ENCODE measurements at regions not wholly inside any gene's neighbourhood (a gene's known extent, or its start where the extent isn't known, plus 50 kb on each side); places are given as distances from the start of the nearest gene placed in this dataset.

DNA sequence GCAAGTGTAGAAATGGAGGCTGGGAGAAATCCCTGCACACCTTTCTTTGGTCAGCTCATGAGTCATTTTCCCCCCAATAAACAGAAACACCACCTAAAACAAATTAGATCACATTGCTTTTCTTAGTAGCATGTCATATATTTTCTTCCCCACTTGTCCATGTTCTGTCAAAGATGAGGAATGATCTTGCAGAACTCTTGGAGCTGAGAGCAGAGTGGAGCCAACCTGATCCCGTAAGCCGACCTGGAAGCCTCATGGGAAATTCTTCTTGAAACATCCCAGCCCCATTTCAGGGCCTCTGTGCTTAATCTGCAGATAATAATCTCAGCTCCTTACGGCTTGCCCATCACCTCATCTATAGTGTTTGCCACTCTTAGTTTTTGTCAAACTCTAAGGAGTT lies 284.6 kb upstream of the ELAC2 start:
- DNase-seq, result no peak

DNA sequence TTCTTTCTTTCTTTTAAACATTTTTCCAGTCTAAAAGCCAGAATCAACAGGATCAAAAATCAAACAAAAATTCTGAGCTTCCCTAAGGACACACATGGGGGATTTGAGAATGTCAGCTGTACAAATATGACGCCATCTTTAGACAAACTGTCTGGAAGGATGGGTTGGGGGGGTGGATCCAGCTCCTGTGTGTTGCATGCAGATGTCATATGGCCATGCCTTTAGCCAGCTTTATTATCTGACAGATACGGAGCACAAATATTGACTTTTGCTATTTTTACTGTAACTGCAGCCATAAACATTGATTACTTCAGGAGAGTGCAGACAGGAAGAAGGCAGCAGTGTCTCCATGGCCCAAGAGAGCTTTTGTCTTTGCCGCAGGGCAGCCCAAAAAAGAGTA lies 279.4 kb upstream of the ELAC2 start:
- peak; percentile 14 for DNase-seq

GRCh38 chr17:13293421-13293820 lies 275.6 kb upstream of the ELAC2 start:
- DNase-seq, result no peak

- no peak for DNase-seq
These were observed 274.5 kb upstream of the ELAC2 start for GRCh38 chr17:13292291-13292690.

GRCh38 chr17:13288248-13288647 lies 270.4 kb upstream of the ELAC2 start:
- DNase-seq, result no peak

GRCh38 chr17:13287226-13287625 lies 269.4 kb upstream of the ELAC2 start:
- DNase-seq, result no peak

DNA sequence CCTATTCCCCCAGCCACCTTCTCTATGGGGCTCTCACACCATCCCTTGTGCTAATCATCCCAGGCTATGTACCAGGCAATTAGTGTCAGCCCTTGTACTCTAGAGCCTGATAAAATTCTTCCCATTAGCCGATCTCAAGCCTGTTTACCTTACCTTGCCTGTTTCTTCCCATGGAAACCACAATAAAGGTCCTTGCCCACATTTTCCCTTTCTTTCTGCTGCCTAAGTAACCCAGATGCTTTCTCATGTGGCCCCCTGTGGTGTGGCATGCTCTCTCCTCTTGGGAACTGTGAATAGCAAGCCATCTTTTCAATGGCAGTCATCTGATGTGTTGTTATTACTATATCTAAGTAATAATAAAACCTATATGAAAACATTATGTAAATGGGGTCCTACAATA lies 265.8 kb upstream of the ELAC2 start:
- DNase-seq, result no peak

DNA sequence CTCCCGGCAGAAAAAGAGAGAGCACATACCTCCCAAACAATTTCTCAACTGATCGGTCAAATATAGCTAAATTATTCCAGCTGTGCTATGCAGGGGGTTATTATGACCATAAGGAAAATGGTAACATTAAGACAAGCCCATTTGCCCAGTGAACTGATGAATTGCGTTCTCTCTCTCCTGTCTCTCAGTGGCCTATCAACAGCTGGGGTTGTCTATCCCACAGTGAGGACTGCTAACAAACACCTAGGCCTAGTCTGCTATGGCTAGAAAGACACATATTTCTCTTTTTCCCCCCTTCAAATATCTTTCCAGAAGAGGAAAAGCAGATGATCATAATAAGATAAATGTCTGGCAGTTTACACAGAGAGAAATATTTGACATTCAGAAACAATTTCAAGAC lies 263.8 kb upstream of the ELAC2 start:
- no peak for DNase-seq

GRCh38 chr17:13273806-13274205 lies 256.0 kb upstream of the ELAC2 start:
- peak; percentile 82 for DNase-seq

GRCh38 chr17:13272296-13272695 lies 254.5 kb upstream of the ELAC2 start:
- peak; percentile 51 for DNase-seq

DNA sequence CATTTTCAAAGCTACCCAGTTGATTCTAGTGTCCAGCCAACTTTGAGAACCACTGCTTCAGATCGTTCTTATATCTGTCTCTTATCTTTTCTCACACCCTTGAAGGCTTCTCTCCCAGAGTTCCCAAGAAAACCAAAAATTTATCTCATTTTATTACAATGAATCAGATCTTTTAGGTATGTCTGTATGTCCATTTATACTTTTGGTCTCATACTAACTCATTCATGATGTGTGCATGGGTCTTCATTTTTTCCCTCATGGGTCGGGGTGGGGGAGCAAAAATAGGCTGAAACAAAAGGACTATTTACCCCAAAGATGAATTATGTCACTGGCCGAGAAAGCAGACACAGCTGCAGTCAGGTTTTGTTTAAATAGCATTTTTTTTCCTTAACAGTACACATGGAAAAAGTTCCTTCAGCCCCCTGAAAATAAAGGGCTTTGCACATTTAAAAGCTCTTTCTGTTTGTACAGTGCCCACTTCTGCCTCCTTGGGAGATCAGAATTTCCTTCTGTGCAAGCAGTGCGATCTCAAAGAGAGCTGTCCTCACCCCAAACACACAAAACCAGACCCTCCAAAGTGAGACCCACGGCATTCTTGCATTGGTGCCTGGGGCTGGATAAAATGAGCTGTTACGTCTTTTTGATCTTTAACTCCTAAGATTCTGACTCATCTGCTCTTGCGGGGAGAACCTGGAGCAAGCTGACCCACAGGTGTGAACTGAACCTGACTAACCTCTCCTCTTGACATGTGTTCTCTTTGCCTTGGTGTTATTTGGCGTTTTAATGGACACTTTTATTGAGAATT lies 251.2 kb upstream of the ELAC2 start:
- DNase-seq, result peak; percentile 17

GRCh38 chr17:13266606-13267005 lies 248.8 kb upstream of the ELAC2 start:
- peak; percentile 65 for DNase-seq

- peak; percentile 15 for DNase-seq
These were observed 247.5 kb upstream of the ELAC2 start for GRCh38 chr17:13265311-13265710.

- no peak for DNase-seq
These were observed 245.9 kb upstream of the ELAC2 start for GRCh38 chr17:13263746-13264145.

DNA sequence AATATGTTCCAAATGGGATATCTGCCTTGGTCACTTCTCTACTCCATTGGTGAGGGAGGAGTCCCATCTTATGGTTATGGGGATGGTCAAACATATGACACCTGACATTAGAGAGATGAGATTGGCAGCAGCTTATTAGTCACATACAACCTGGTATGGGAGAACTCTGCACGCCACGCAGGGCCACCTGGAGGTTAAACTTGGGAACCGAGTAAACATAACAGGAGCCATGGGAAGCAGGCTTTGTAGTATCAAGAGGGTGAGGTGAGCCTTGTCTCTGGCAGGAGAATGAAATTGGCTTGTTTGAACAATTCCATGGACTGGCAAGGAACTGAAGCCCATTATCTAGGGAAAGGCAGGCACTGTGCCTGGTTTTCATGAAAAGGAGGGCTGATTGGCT lies 238.7 kb upstream of the ELAC2 start:
- DNase-seq, result no peak

DNA sequence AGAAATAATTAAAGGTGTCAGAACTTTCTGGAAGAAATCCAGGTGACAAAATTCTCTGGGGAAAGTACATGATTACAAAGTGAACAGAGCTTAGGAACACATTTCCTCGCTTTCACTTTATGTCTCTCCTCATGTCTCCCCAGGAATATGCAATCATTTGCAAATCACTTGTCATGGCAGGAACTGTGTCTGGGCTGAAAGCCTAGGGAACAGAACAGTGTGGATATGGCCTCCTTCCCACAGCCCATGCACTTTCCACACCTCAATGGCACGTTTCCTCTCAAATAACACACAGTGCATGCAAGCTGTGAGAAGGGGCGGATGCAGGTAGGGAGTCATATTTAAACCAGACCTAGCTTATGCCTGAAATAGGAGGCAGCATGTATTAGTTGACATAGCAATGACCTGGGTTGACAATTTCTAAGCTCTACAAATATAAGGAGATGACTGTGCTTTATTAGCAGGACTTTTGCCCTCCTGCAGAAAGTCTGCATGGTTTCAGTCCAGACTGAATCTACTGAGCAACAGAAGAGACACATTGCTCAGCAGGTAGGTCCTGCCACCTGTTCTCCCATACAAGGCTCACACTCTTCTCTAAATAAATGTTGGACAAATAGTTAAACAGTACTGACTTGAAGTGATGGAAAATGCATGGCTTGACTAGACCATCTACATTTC lies 236.0 kb upstream of the ELAC2 start:
- DNase-seq, result no peak

DNA sequence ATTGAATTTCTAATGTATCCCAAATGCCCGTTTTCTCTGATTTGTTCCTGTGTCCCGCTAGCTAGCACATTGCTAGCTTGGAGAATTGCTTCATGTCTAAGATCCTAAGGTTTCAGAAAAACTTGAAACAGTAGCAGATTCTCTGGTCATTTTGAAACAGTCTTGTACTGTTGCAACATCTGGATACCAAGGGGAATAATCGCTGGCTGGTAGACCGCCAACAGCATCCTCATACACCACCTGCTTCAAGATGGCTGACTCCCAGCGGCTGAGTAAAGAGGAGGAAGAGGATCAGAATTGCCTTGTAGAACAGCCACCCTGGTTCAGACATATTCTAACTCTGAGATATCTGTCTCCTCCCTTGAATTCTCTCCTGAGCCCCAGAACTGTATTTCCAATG lies 226.7 kb upstream of the ELAC2 start:
- no peak for DNase-seq

GRCh38 chr17:13243585-13243984 lies 225.8 kb upstream of the ELAC2 start:
- no peak for DNase-seq

- DNase-seq, result no peak
These were observed 223.0 kb upstream of the ELAC2 start for GRCh38 chr17:13240851-13241250.

- DNase-seq, result peak; percentile 6
These were observed 212.8 kb upstream of the ELAC2 start for GRCh38 chr17:13230350-13231264.

DNA sequence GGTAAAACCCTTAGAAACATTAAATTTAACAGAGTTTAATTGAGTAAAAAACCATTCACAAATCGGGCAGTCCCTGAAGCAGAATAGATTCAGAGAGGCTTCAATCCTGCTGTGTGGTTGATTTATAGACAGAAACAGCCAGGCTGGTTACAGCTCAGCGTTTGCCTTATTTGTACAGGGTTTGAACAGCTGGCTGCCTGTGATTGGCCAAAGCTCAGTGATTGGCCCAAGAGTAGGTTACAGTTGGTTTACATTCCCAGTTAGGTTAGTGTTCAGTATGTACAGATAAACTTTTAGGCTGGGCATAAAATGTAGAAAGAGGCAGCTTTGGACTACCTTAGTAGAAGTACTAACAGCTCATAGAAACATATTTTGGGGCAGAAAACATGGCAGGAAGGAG lies 210.4 kb upstream of the ELAC2 start:
- DNase-seq, result no peak

DNA sequence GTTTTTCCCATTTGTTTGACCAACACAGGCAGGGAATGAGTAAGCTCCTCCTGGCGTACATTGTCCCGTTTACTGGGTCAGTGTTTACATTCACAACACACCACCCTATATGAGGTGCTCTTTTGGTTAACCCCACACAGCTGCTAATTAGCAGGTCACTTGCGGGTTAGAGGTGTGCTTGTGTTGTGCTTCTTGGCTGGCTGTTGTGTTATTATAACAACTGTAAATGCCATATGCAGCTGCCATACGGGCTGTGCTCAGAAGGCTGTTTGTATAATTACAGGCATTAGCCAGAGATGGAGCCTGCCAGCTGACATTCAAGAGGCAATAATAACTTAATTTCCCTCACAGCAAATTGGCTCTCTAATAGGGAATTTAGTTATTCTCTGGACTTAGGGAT lies 205.1 kb upstream of the ELAC2 start:
- no peak for DNase-seq

DNA sequence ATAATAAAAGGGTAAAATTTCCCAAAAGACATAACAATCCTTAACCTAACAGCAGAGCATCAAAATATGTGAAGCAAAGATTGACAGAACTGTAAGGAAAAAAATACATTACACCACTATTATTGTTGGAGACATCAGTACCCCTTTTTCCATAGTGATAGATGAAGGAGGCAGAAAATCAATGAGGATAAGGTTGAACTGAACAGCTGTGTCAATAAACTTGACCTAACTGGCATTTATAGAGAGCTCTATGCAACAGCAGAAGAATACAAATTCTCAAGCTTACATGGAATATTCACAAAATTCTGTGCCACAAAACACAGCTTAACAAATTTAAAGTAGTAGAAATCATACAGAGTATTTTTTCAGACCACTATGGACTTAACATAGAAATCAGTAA lies 195.0 kb upstream of the ELAC2 start:
- DNase-seq, result no peak
